ENCODE measurements at regions not wholly inside any gene's neighbourhood (a gene's known extent, or its start where the extent isn't known, plus 50 kb on each side); places are given as distances from the start of the nearest gene placed in this dataset.

GRCh38 chr1:213657879-213658278 is 329.9 kb upstream of the PROX1 start:
- no peak for DNase-seq (ENCODE audit: extremely low spot score in 2 of 2)
- intact Hi-C loops (cut with DNase I) = no loop called here

GRCh38 chr1:213658457-213658856 is 329.3 kb upstream of the PROX1 start:
- DNase-seq (ENCODE audit: extremely low spot score in 2 of 2) = no peak
- H3K4me1 ChIP-seq = no peaks in the 10 kb centered on the region
- no peak overlapping the region for H3K27ac ChIP-seq
- no peak for TF ChIP-seq CTCF (IDR thresholded peaks at IDR 0.05)
- TF ChIP-seq POLR2A (IDR thresholded peaks at IDR 0.05) = no peak
- no peak for TF ChIP-seq POLR2AphosphoS5 (IDR thresholded peaks at IDR 0.05; ENCODE audit: insufficient read depth in 1 of 2, low read depth in 1 of 2)
- H3K9me3 ChIP-seq = no peaks in the 10 kb centered on the region
- intact Hi-C loops (cut with DNase I) = no loop called here
- H3K27me3 ChIP-seq = no peaks in the 10 kb centered on the region
- no peak overlapping the region for H3K4me3 ChIP-seq
- no peaks in the 10 kb centered on the region for H3K36me3 ChIP-seq

More at GRCh38 chr1:213657879-213658278, 329.9 kb upstream of the PROX1 start:
- TF ChIP-seq POLR2AphosphoS5 (IDR thresholded peaks at IDR 0.05; ENCODE audit: insufficient read depth in 1 of 2, low read depth in 1 of 2) (no peak), CTCF (IDR thresholded peaks at IDR 0.05) (no peak), POLR2A (IDR thresholded peaks at IDR 0.05) (no peak)
- no peak overlapping the region for H3K4me3 ChIP-seq
- no peaks in the 10 kb centered on the region for H3K4me1 ChIP-seq
- no peak overlapping the region for H3K27ac ChIP-seq
- H3K9me3 ChIP-seq = no peaks in the 10 kb centered on the region
- H3K36me3 ChIP-seq = no peaks in the 10 kb centered on the region
- no peaks in the 10 kb centered on the region for H3K27me3 ChIP-seq

GRCh38 chr1:213659580-213660547 is 327.9 kb upstream of the PROX1 start:
- Histone ChIP-seq H3K4me1 (no peaks in the 10 kb centered on the region), H3K36me3 (no peaks in the 10 kb centered on the region), H3K27me3 (no peaks in the 10 kb centered on the region), H3K4me3 (no peak overlapping the region), H3K27ac (no peak overlapping the region), H3K9me3 (no peaks in the 10 kb centered on the region)
- intact Hi-C loops (cut with DNase I) = no loop called here
- TF ChIP-seq CTCF (IDR thresholded peaks at IDR 0.05) = no peak
- TF ChIP-seq POLR2A (IDR thresholded peaks at IDR 0.05) = no peak
- TF ChIP-seq POLR2AphosphoS5 (IDR thresholded peaks at IDR 0.05; ENCODE audit: insufficient read depth in 1 of 2, low read depth in 1 of 2) = no peak
- DNase-seq (ENCODE audit: extremely low spot score in 2 of 2) = no peak

GRCh38 chr1:213661302-213661701 is 326.5 kb upstream of the PROX1 start:
- Histone ChIP-seq H3K4me3 (no peak overlapping the region), H3K9me3 (no peaks in the 10 kb centered on the region), H3K27ac (no peak overlapping the region), H3K36me3 (no peaks in the 10 kb centered on the region), H3K27me3 (no peaks in the 10 kb centered on the region), H3K4me1 (no peaks in the 10 kb centered on the region)
- intact Hi-C loops (cut with DNase I) = no loop called here
- TF ChIP-seq POLR2AphosphoS5 (IDR thresholded peaks at IDR 0.05; ENCODE audit: insufficient read depth in 1 of 2, low read depth in 1 of 2) (no peak), CTCF (IDR thresholded peaks at IDR 0.05) (no peak)
- no peak for DNase-seq (ENCODE audit: extremely low spot score in 2 of 2)

GRCh38 chr1:213666113-213666512 is 321.7 kb upstream of the PROX1 start:
- Histone ChIP-seq H3K27ac (no peak overlapping the region), H3K9me3 (no peaks in the 10 kb centered on the region), H3K4me1 (no peaks in the 10 kb centered on the region), H3K36me3 (no peaks in the 10 kb centered on the region), H3K27me3 (no peaks in the 10 kb centered on the region), H3K4me3 (no peak overlapping the region)
- intact Hi-C loops (cut with DNase I) = no loop called here
- DNase-seq (ENCODE audit: extremely low spot score in 2 of 2) = no peak
- TF ChIP-seq CTCF (IDR thresholded peaks at IDR 0.05) (no peak), POLR2AphosphoS5 (IDR thresholded peaks at IDR 0.05; ENCODE audit: insufficient read depth in 1 of 2, low read depth in 1 of 2) (no peak), POLR2A (IDR thresholded peaks at IDR 0.05) (no peak)
